ENCODE measurements at regions not wholly inside any gene's neighbourhood (a gene's known extent, or its start where the extent isn't known, plus 50 kb on each side); places are given as distances from the start of the nearest gene placed in this dataset.

DNA sequence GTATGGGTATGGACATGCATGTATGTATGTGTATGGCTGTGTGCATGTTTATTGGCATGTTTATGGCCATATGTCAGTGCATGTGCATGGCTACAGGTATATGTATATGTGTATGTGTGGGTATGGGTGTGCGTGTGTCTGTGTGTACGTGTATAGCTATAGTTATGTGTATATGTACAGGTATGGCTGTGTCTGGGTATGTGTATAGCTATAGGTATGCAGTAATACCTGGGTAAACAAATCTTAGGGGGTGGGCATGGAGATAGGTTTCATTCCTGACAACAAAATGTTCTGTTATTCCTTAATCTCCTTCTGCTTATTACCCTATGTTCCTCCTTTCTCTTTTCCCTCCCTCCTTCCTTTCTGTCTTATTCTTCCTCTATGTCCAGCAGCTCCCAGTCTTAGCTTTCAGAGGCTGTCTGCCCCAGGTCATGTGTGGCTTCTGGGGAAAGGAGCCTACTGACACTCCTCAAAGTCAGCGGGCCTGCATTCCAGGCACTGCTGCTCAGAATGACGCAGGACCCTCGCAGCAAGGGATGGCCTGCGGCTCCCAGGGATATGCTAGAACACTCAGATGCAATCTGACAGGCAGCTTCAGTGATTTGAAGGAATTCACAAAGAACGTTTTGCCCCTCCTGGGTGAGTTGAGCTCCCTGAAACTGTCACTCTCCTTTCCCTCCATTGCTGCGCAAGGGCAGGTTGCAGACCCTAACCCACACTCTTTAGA lies 139.3 kb upstream of the PHACTR1 start:
- Histone ChIP-seq H3K9me2 (ENCODE audit: insufficient read depth, low read length) (no peaks in the 10 kb centered on the region), H3F3A (ENCODE audit: insufficient read depth, low read length, poor library complexity, severe bottlenecking) (no peaks in the 10 kb centered on the region), H3K4me2 (ENCODE audit: low read length) (no peak overlapping the region), H2AFZ (ENCODE audit: low read depth, low read length) (no peak overlapping the region), H3K9me3 (ENCODE audit: low read length) (no peaks in the 10 kb centered on the region), H4K20me1 (ENCODE audit: insufficient read depth) (no peaks in the 10 kb centered on the region), H3K9ac (ENCODE audit: low read length) (no peak overlapping the region), H3K4me3 (ENCODE audit: low read length) (no peak overlapping the region), H3K27ac (ENCODE audit: low read length) (no peak overlapping the region), H3K36me3 (ENCODE audit: insufficient read depth, low read length) (no peaks in the 10 kb centered on the region), H3K27me3 (ENCODE audit: insufficient read depth, low read depth, low read length) (no peaks in the 10 kb centered on the region), H3K79me2 (replicated peaks; ENCODE audit: insufficient read depth, low read length) (no peaks in the 10 kb centered on the region)
- TF ChIP-seq EZH2 (IDR thresholded peaks at IDR 0.05; ENCODE audit: borderline replicate concordance, insufficient read depth, low read length, poor library complexity, severe bottlenecking) (no peak), RAD21 (conservative IDR thresholded peaks at IDR 0.05) (no peak), CTCF (IDR thresholded peaks at IDR 0.05; ENCODE audit: poor library complexity, severe bottlenecking) (no peak), REST (IDR thresholded peaks at IDR 0.05; ENCODE audit: borderline replicate concordance) (no peak), SMC3 (conservative IDR thresholded peaks at IDR 0.05; ENCODE audit: poor library complexity) (no peak), MXI1 (conservative IDR thresholded peaks at IDR 0.05; ENCODE audit: poor library complexity, severe bottlenecking) (no peak), POLR2AphosphoS5 (IDR thresholded peaks at IDR 0.05) (no peak), EP300 (conservative IDR thresholded peaks at IDR 0.05; ENCODE audit: poor library complexity, severe bottlenecking) (no peak), TAF1 (IDR thresholded peaks at IDR 0.05; ENCODE audit: low read depth) (no peak)

- no peak overlapping the region for H3K4me3 ChIP-seq (ENCODE audit: low read length)
- no peaks in the 10 kb centered on the region for H3K27me3 ChIP-seq (ENCODE audit: insufficient read depth, low read depth, low read length)
- no peaks in the 10 kb centered on the region for H3K9me3 ChIP-seq (ENCODE audit: low read length)
- H4K20me1 ChIP-seq (ENCODE audit: insufficient read depth): no peaks in the 10 kb centered on the region
- no peaks in the 10 kb centered on the region for H3K79me2 ChIP-seq (replicated peaks; ENCODE audit: insufficient read depth, low read length)
- H3F3A ChIP-seq (ENCODE audit: insufficient read depth, low read length, poor library complexity, severe bottlenecking): no peaks in the 10 kb centered on the region
- H3K27ac ChIP-seq (ENCODE audit: low read length): no peak overlapping the region
- H2AFZ ChIP-seq (ENCODE audit: low read depth, low read length): no peak overlapping the region
- no peak overlapping the region for H3K9ac ChIP-seq (ENCODE audit: low read length)
- no peaks in the 10 kb centered on the region for H3K9me2 ChIP-seq (ENCODE audit: insufficient read depth, low read length)
- no peaks in the 10 kb centered on the region for H3K36me3 ChIP-seq (ENCODE audit: insufficient read depth, low read length)
- no peak overlapping the region for H3K4me2 ChIP-seq (ENCODE audit: low read length)
- TF ChIP-seq TAF1 (IDR thresholded peaks at IDR 0.05; ENCODE audit: low read depth) (no peak), MXI1 (conservative IDR thresholded peaks at IDR 0.05; ENCODE audit: poor library complexity, severe bottlenecking) (no peak), EP300 (conservative IDR thresholded peaks at IDR 0.05; ENCODE audit: poor library complexity, severe bottlenecking) (no peak), EZH2 (IDR thresholded peaks at IDR 0.05; ENCODE audit: borderline replicate concordance, insufficient read depth, low read length, poor library complexity, severe bottlenecking) (no peak), POLR2AphosphoS5 (IDR thresholded peaks at IDR 0.05) (no peak), REST (IDR thresholded peaks at IDR 0.05; ENCODE audit: borderline replicate concordance) (no peak), RAD21 (conservative IDR thresholded peaks at IDR 0.05) (no peak), SMC3 (conservative IDR thresholded peaks at IDR 0.05; ENCODE audit: poor library complexity) (no peak), CTCF (IDR thresholded peaks at IDR 0.05; ENCODE audit: poor library complexity, severe bottlenecking) (no peak)
Observed at GRCh38 chr6:12578097-12578496, 138.5 kb upstream of the PHACTR1 start.
